IMR-90 (cell line): ENCODE measurements at regions not wholly inside any gene's neighbourhood (a gene's known extent, or its start where the extent isn't known, plus 50 kb on each side); places are given as distances from the start of the nearest gene placed in this dataset.

Experiments
- ATAC-seq: fragments of 200-7000 bp; cut with Tn5 transposase; 2 replicates; pipeline ENCODE4 v1.9.1; 2020; ENCODE audit warnings: low read depth, mild to moderate bottlenecking, moderate library complexity
- BruUV-seq: library from RNA; stranded (reverse); fragments of 400-500 nt; replicated peaks from 2 replicates; lab custom pipeline; 2021; lab: Mats Ljungman, UMichigan
- CTCF ChIA-PET: fragments of 300-600 bp; formaldehyde crosslinking; extraction: SDS; loops from one replicate; lab custom pipeline; 2021; ENCODE audit warnings: antibody characterized with exemption; lab: Yijun Ruan, JAX
- POLR2A ChIA-PET: fragments of 300-600 bp; sonication (Branson Sonifier 250); formaldehyde crosslinking; loops from one replicate; lab custom pipeline; 2022; ENCODE audit warnings: antibody characterized with exemption; ENCODE audit not compliant: unreplicated experiment; lab: Charles Lee
- DNase-seq: peaks from one replicate; pipeline ENCODE4 v3.0.0; 2013
- H2AFZ ChIP-seq: replicated peaks from 2 replicates; pipeline ENCODE3; 2013; ENCODE audit warnings: low read length, mild to moderate bottlenecking; ENCODE audit not compliant: poor library complexity
- H2AK5ac ChIP-seq: 2 replicates; pipeline ENCODE4 v1.6.1; 2013; ENCODE audit warnings: low read depth, low read length, inconsistent platforms
- H2AK9ac ChIP-seq: replicated peaks from 2 replicates; pipeline ENCODE3; 2013; ENCODE audit warnings: mild to moderate bottlenecking, low read depth, low read length, moderate library complexity; ENCODE audit not compliant: poor library complexity
- H2BK120ac ChIP-seq: 2 replicates; pipeline ENCODE4 v1.6.1; 2013; ENCODE audit warnings: low read depth, low read length, inconsistent platforms
- H2BK15ac ChIP-seq: 3 replicates; pipeline ENCODE4 v1.6.1; 2013; ENCODE audit warnings: low read depth, low read length, inconsistent platforms
- H2BK20ac ChIP-seq: 2 replicates; pipeline ENCODE4 v1.6.1; 2013; ENCODE audit warnings: low read depth, mild to moderate bottlenecking, inconsistent platforms, low read length, moderate library complexity
- H2BK5ac ChIP-seq: 2 replicates; pipeline ENCODE4 v1.6.1; 2013; ENCODE audit warnings: mild to moderate bottlenecking, low read depth, low read length, inconsistent platforms; ENCODE audit not compliant: poor library complexity, severe bottlenecking
- H3K14ac ChIP-seq: replicated peaks from 2 replicates; pipeline ENCODE4 v1.6.1; 2013; ENCODE audit warnings: low read depth, low read length, inconsistent platforms
- H3K18ac ChIP-seq: 2 replicates; pipeline ENCODE4 v1.6.1; 2013; ENCODE audit warnings: low read depth, low read length, control low read depth
- H3K23ac ChIP-seq: 2 replicates; pipeline ENCODE4 v1.6.1; 2013; ENCODE audit warnings: low read depth, low read length, inconsistent platforms
- H3K27ac ChIP-seq: 2 replicates; pipeline ENCODE4 v1.5.1; 2013; ENCODE audit warnings: mild to moderate bottlenecking, control low read depth, low read length; ENCODE audit not compliant: insufficient read depth
- H3K27me3 ChIP-seq: 2 replicates; pipeline ENCODE4 v1.6.1; 2013; ENCODE audit warnings: low read length; ENCODE audit not compliant: control insufficient read depth, insufficient read depth
- H3K36me3 ChIP-seq: 2 replicates; pipeline ENCODE4 v1.6.1; 2013; ENCODE audit warnings: low read length, mixed read lengths; ENCODE audit not compliant: control insufficient read depth, insufficient read depth
- H3K4ac ChIP-seq: 2 replicates; pipeline ENCODE4 v1.6.1; 2013; ENCODE audit warnings: low read depth, low read length, inconsistent platforms
- H3K4me1 ChIP-seq: 2 replicates; pipeline ENCODE4 v1.6.1; 2013; ENCODE audit warnings: low read length, mixed read lengths; ENCODE audit not compliant: control insufficient read depth, insufficient read depth
- H3K4me2 ChIP-seq: 2 replicates; pipeline ENCODE4 v1.6.1; 2013; ENCODE audit warnings: low read depth, mild to moderate bottlenecking, control low read depth, low read length, moderate library complexity
- H3K4me3 ChIP-seq: 2 replicates; pipeline ENCODE4 v1.5.1; 2013; ENCODE audit warnings: low read depth, mild to moderate bottlenecking, control low read depth, low read length, moderate library complexity; ENCODE audit not compliant: insufficient read depth
- H3K56ac ChIP-seq: 2 replicates; pipeline ENCODE4 v1.6.1; 2013; ENCODE audit warnings: low read length, inconsistent platforms; ENCODE audit not compliant: insufficient read depth; ENCODE audit errors: extremely low read depth
- H3K79me1 ChIP-seq, 2 experiments: 2 replicates each; pipeline ENCODE4 v1.6.1; 2013; ENCODE audit warnings: low read length in 2 of 2, inconsistent platforms in 1 of 2, low read depth in 1 of 2
- H3K9ac ChIP-seq: 2 replicates; pipeline ENCODE4 v1.6.1; 2013; ENCODE audit warnings: low read depth, low read length, control low read depth
- H3K9me1 ChIP-seq: 2 replicates; pipeline ENCODE4 v1.6.1; 2013; ENCODE audit warnings: low read length, inconsistent platforms; ENCODE audit not compliant: insufficient read depth
- H3K9me3 ChIP-seq: 2 replicates; pipeline ENCODE4 v1.6.1; 2013; ENCODE audit warnings: low read length; ENCODE audit not compliant: control insufficient read depth, insufficient read depth
- H4K20me1 ChIP-seq: 2 replicates; pipeline ENCODE4 v1.6.1; 2013; ENCODE audit warnings: low read length, inconsistent platforms; ENCODE audit not compliant: insufficient read depth
- H4K5ac ChIP-seq: 2 replicates; pipeline ENCODE4 v1.6.1; 2013; ENCODE audit warnings: mild to moderate bottlenecking, low read depth, low read length, control low read depth
- H4K8ac ChIP-seq, 2 experiments: 2 replicates each; pipeline ENCODE4 v1.6.1; 2013; ENCODE audit warnings: low read depth in 2 of 2, low read length in 2 of 2, control low read depth in 1 of 2, inconsistent platforms in 1 of 2
- H4K91ac ChIP-seq: 2 replicates; pipeline ENCODE4 v1.6.1; 2013; ENCODE audit warnings: low read depth, low read length, inconsistent platforms; ENCODE audit not compliant: insufficient read depth
- BHLHE40 ChIP-seq: fragments of 150-350 bp; IDR thresholded peaks from 2 replicates; pipeline ENCODE4 v1.6.1; 2016; ENCODE audit warnings: mild to moderate bottlenecking, low read depth, low read length
- CEBPB ChIP-seq: IDR thresholded peaks from 2 replicates; pipeline ENCODE4 v1.6.1; 2012; ENCODE audit warnings: low read depth, low read length, improper control_type of control experiment
- CHD1 ChIP-seq: IDR thresholded peaks from 2 replicates; pipeline ENCODE4 v1.6.1; 2012; ENCODE audit warnings: low read depth, low read length, improper control_type of control experiment
- FOS ChIP-seq: fragments of 150-350 bp; IDR thresholded peaks from 2 replicates; pipeline ENCODE4 v1.6.1; 2016; ENCODE audit warnings: low read depth, low read length
- MAFK ChIP-seq: IDR thresholded peaks from 2 replicates; pipeline ENCODE4 v1.6.1; 2012; ENCODE audit warnings: low read depth, low read length, improper control_type of control experiment
- MAZ ChIP-seq: IDR thresholded peaks from 2 replicates; pipeline ENCODE4 v1.6.1; 2012; ENCODE audit warnings: low read depth, mild to moderate bottlenecking, low read length, improper control_type of control experiment, moderate library complexity, borderline replicate concordance
- MXI1 ChIP-seq: IDR thresholded peaks from 2 replicates; pipeline ENCODE4 v1.6.1; 2012; ENCODE audit warnings: low read depth, mild to moderate bottlenecking, low read length, moderate library complexity, borderline replicate concordance
- NFE2L2 ChIP-seq: fragments of 150-350 bp; IDR thresholded peaks from 2 replicates; pipeline ENCODE4 v1.6.1; 2016; ENCODE audit warnings: low read depth, mild to moderate bottlenecking, low read length
- POLR2A ChIP-seq: IDR thresholded peaks from 2 replicates; pipeline ENCODE4 v1.6.1; 2012; ENCODE audit warnings: mild to moderate bottlenecking, low read depth, low read length
- RAD21 ChIP-seq: IDR thresholded peaks from 2 replicates; pipeline ENCODE4 v1.6.1; 2012; ENCODE audit warnings: low read length, improper control_type of control experiment
- RCOR1 ChIP-seq: IDR thresholded peaks from 2 replicates; pipeline ENCODE4 v1.6.1; 2012; ENCODE audit warnings: mild to moderate bottlenecking, low read length, improper control_type of control experiment; ENCODE audit not compliant: insufficient replicate concordance
- RFX5 ChIP-seq: IDR thresholded peaks from 2 replicates; pipeline ENCODE4 v1.8.0; 2012; ENCODE audit warnings: low read depth, mild to moderate bottlenecking, low read length, moderate library complexity
- SMC3 ChIP-seq: fragments of 150-350 bp; IDR thresholded peaks from 2 replicates; pipeline ENCODE4 v1.6.1; 2016; ENCODE audit warnings: low read depth, mild to moderate bottlenecking, antibody characterized with exemption, low read length, moderate library complexity
- WGBS, 2 experiments: methylation state at CpG; one replicate each; pipeline versions ENCODE4 v1.1.5 to v1.1.7; 2013; ENCODE audit warnings: missing lambda C conversion rate in 2 of 2; ENCODE audit not compliant: insufficient read length in 1 of 2; ENCODE audit errors: extremely low coverage in 2 of 2; 5-methylcytosine and 5-hydroxymethylcytosine counted together
- dilution Hi-C: fragments of 300-500 bp; cut with HindIII; formaldehyde crosslinking; loops from one replicate; pipeline ENCODE4 v1.14.3; 2018; ENCODE audit warnings: low sequenced_read_pairs; ENCODE audit not compliant: unreplicated experiment
- in situ Hi-C: fragments of 300-500 bp; cut with MboI; formaldehyde crosslinking; loops from 3 replicates; pipeline ENCODE4 v1.14.3; 2019; ENCODE audit warnings: low sequenced_read_pairs, inconsistent platforms, mixed read lengths
- intact Hi-C: fragments of 100-400 bp; cut with micrococcal nuclease; formaldehyde crosslinking; loops from 2 replicates; pipeline ENCODE4 v1.10.0; 2022
- TF ChIP-seq, protein P1 (sequence below): fragments of 150-350 bp; IDR thresholded peaks from 2 replicates; pipeline ENCODE4 v1.6.1; 2016; ENCODE audit warnings: low read depth, mild to moderate bottlenecking, low read length, moderate library complexity, borderline replicate concordance
- TF ChIP-seq, protein P2 (sequence below): conservative IDR thresholded peaks from 2 replicates; pipeline ENCODE4 v1.5.1; 2012; ENCODE audit warnings: mild to moderate bottlenecking, low read depth, low read length, improper control_type of control experiment
- TF ChIP-seq, protein P3 (sequence below): fragments of 150-350 bp; IDR thresholded peaks from 2 replicates; pipeline ENCODE4 v1.6.1; 2017; ENCODE audit warnings: mild to moderate bottlenecking, antibody characterized with exemption, low read length, low read depth

DNA sequence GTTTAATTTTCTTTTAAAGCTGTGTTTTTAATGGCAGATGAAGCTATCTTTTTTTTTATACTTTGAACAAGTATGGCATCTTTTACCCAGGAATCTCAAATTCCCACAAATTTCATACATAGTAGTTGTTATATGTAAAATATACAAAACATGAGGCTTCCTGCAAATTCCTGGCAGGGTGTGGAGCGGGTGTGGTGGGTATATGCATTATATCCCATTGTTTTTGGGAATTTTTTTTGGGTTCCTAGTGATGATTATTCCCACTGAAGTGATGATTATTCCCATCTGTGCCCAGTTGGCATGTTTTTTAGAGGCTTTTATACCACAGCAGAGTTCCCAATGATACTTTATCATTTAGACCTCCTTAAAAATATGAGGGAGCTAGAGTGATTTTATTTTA, 320.4 kb downstream of the ZFHX3 start:
- no peak overlapping the region for H3K4ac ChIP-seq
- H3K9ac ChIP-seq, result no peak overlapping the region
- H4K91ac ChIP-seq, result no peak overlapping the region
- H2AK9ac ChIP-seq, result no peak overlapping the region
- H3K27me3 ChIP-seq, result no peaks in the 10 kb centered on the region
- no peak overlapping the region for H3K56ac ChIP-seq
- H4K8ac ChIP-seq, result no peak overlapping the region
- no peak for DNase-seq
- H2BK120ac ChIP-seq, result no peak overlapping the region
- no peaks in the 10 kb centered on the region for H3K9me3 ChIP-seq
- no peak overlapping the region for H2BK5ac ChIP-seq
- H3K27ac ChIP-seq, result no peak overlapping the region
- H4K20me1 ChIP-seq, result no peaks in the 10 kb centered on the region
- no peaks in the 10 kb centered on the region for H3K9me1 ChIP-seq
- ChIA-PET POLR2A (no interaction called here), CTCF (no interaction called here)
- TF ChIP-seq CHD1 (no peak), RCOR1 (no peak), MAZ (no peak), SMC3 (no peak), MAFK (no peak), POLR2A (no peak), RAD21 (no peak), BHLHE40 (no peak), RFX5 (no peak), NFE2L2 (no peak), MXI1 (no peak), CEBPB (no peak), FOS (no peak)
- TF ChIP-seq, protein P1, sequence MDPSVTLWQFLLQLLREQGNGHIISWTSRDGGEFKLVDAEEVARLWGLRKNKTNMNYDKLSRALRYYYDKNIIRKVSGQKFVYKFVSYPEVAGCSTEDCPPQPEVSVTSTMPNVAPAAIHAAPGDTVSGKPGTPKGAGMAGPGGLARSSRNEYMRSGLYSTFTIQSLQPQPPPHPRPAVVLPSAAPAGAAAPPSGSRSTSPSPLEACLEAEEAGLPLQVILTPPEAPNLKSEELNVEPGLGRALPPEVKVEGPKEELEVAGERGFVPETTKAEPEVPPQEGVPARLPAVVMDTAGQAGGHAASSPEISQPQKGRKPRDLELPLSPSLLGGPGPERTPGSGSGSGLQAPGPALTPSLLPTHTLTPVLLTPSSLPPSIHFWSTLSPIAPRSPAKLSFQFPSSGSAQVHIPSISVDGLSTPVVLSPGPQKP, result no peak
- TF ChIP-seq, protein P2, sequence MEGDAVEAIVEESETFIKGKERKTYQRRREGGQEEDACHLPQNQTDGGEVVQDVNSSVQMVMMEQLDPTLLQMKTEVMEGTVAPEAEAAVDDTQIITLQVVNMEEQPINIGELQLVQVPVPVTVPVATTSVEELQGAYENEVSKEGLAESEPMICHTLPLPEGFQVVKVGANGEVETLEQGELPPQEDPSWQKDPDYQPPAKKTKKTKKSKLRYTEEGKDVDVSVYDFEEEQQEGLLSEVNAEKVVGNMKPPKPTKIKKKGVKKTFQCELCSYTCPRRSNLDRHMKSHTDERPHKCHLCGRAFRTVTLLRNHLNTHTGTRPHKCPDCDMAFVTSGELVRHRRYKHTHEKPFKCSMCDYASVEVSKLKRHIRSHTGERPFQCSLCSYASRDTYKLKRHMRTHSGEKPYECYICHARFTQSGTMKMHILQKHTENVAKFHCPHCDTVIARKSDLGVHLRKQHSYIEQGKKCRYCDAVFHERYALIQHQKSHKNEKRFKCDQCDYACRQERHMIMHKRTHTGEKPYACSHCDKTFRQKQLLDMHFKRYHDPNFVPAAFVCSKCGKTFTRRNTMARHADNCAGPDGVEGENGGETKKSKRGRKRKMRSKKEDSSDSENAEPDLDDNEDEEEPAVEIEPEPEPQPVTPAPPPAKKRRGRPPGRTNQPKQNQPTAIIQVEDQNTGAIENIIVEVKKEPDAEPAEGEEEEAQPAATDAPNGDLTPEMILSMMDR, result no peak
- TF ChIP-seq, protein P3, sequence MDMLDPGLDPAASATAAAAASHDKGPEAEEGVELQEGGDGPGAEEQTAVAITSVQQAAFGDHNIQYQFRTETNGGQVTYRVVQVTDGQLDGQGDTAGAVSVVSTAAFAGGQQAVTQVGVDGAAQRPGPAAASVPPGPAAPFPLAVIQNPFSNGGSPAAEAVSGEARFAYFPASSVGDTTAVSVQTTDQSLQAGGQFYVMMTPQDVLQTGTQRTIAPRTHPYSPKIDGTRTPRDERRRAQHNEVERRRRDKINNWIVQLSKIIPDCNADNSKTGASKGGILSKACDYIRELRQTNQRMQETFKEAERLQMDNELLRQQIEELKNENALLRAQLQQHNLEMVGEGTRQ, result no peak
- no TSS peak for BruUV-seq
- ATAC-seq, result no peak
- H2BK20ac ChIP-seq, result no peak overlapping the region
- no CpG with 5 or more reads among the region's 1 CpG for WGBS, 2 experiments
- H3K18ac ChIP-seq, result no peak overlapping the region
- no peak overlapping the region for H4K5ac ChIP-seq
- no peak overlapping the region for H3K14ac ChIP-seq
- H3K36me3 ChIP-seq, result no peaks in the 10 kb centered on the region
- H3K4me1 ChIP-seq, result no peaks in the 10 kb centered on the region
- dilution Hi-C loops, result no loop called here
- no peak overlapping the region for H3K4me3 ChIP-seq
- no peak overlapping the region for H3K23ac ChIP-seq
- in situ Hi-C loops, result no loop called here
- H2AFZ ChIP-seq, result no peak overlapping the region
- H3K4me2 ChIP-seq, result no peak overlapping the region
- intact Hi-C loops, result loop anchor here (10.0 kb wide), 1 partner anchor 323 kb away; no protein-coding TSS in a partner anchor
- H2BK15ac ChIP-seq, result no peak overlapping the region
- H3K79me1 ChIP-seq, result no peaks in the 10 kb centered on the region
- H2AK5ac ChIP-seq, result no peak overlapping the region
